ENCODE measurements at regions not wholly inside any gene's neighbourhood (a gene's known extent, or its start where the extent isn't known, plus 50 kb on each side); places are given as distances from the start of the nearest gene placed in this dataset.

DNA sequence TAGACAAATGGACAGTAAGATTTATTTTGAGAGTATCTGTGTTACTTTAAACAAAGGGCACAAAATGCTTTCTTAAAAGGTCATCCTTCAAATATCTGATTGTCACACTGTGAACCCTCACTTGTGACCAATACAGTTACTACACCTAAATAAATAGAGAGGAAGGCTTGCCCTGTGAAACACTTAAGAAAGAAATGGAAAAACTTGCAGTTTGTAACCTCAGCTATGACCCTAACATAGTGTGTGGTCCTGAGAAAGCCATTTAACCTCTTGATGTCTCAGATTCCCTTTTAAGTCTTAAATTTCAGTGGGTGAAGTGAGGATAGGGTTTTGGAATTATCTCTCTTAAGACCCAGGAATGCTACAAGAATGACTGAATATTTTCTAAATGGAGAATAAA is 126.7 kb upstream of the SLC27A6 start:
- ChIA-PET CTCF (interaction anchor here (0.9 kb wide), 1 partner anchor 164 kb away, joined by 4 read pairs; no protein-coding TSS in a partner anchor), POLR2A (interaction anchor here (0.6 kb wide), 1 partner anchor 98 kb away, joined by 3 read pairs; no protein-coding TSS in a partner anchor)
- intact Hi-C loops (cut with micrococcal nuclease) (no loop called here), dilution Hi-C loops (cut with MboI; ENCODE audit: extremely low pct_ligation_motif_present, low sequenced_read_pairs) (no loop called here)
- Histone ChIP-seq H2AFZ (ENCODE audit: low read depth, low read length) (no peak overlapping the region), H3K27me3 (ENCODE audit: control insufficient read depth in 2 of 2, insufficient read depth in 2 of 2, low read length in 2 of 2) (no peaks in the 10 kb centered on the region), H4K20me1 (replicated peaks; ENCODE audit: control insufficient read depth, extremely low read depth, insufficient read depth, low read length) (no peaks in the 10 kb centered on the region), H3K27ac (ENCODE audit: insufficient read depth, low read depth, low read length) (no peak overlapping the region), H3K9me3 (replicated peaks; ENCODE audit: control insufficient read depth, insufficient read depth, low read length) (no peaks in the 10 kb centered on the region), H3K9me1 (replicated peaks; ENCODE audit: control insufficient read depth, extremely low read depth, insufficient read depth, low read length) (no peaks in the 10 kb centered on the region), H3K36me3 (ENCODE audit: control insufficient read depth in 2 of 2, extremely low read depth in 1 of 2, insufficient read depth in 2 of 2, low read length in 2 of 2) (no peaks in the 10 kb centered on the region), H3K79me2 (ENCODE audit: control insufficient read depth, insufficient read depth, low read length) (no peaks in the 10 kb centered on the region), H3K4me3 (replicated peaks in 1 of 3; ENCODE audit: insufficient read depth in 1 of 3, low read depth in 1 of 3, low read length in 3 of 3) (no peak overlapping the region), H3K9ac (replicated peaks; ENCODE audit: extremely low read depth, insufficient read depth, low read length) (no peak overlapping the region), H3K4me2 (ENCODE audit: insufficient read depth, low read length) (no peak overlapping the region), H3K4me1 (ENCODE audit: control insufficient read depth, extremely low read depth, insufficient read depth, low read length) (no peaks in the 10 kb centered on the region)
- no peak for DNase-seq (ENCODE audit: low read depth, low spot score)
- no peak for FAIRE-seq
- BruUV-seq (replicated peaks), result no TSS peak
- TF ChIP-seq GATA2 (IDR thresholded peaks at IDR 0.05; ENCODE audit: insufficient read depth, insufficient read length, low read depth, low read length) (no peak), MYC (IDR thresholded peaks at IDR 0.05; ENCODE audit: low read depth, low read length) (no peak), EZH2 (IDR thresholded peaks at IDR 0.05; ENCODE audit: borderline replicate concordance, low read depth, low read length, severe bottlenecking) (no peak), JUN (IDR thresholded peaks at IDR 0.05; ENCODE audit: borderline replicate concordance, insufficient read depth, insufficient read length, low read depth) (no peak), FOS (IDR thresholded peaks at IDR 0.05; ENCODE audit: borderline replicate concordance, insufficient read depth, low read length) (no peak)
- TF ChIP-seq, protein P1, sequence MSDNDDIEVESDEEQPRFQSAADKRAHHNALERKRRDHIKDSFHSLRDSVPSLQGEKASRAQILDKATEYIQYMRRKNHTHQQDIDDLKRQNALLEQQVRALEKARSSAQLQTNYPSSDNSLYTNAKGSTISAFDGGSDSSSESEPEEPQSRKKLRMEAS (IDR thresholded peaks at IDR 0.05; ENCODE audit: insufficient read depth, insufficient read length), result no peak

DNA sequence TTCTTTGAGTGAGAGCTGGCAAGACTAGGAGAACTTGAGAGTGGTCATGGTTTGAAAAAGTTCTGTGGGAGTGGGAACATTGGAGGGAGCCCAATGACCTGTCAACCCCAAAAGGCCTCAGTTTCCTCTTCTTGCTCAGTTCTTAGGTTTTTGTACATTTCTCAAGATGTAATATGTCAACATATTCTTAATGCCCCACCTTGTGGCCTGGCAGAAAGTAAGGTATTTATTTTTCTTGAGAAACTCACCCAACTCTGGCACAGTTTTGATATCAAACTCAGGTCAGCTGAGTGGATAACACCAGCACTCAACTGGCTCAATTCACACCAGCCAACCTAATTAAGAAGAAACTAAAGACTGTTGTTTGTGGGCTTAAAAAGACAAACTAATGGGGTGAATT is 123.0 kb upstream of the SLC27A6 start:
- H2AFZ ChIP-seq (ENCODE audit: low read depth, low read length), result no peak overlapping the region
- intact Hi-C loops (cut with micrococcal nuclease) (loop anchor here (1.0 to 5.0 kb wide), 5 partner anchors 145 to 1280 kb away; no protein-coding TSS in a partner anchor), dilution Hi-C loops (cut with MboI; ENCODE audit: extremely low pct_ligation_motif_present, low sequenced_read_pairs) (no loop called here)
- no TSS peak for BruUV-seq (replicated peaks)
- no peak overlapping the region for H3K4me2 ChIP-seq (ENCODE audit: insufficient read depth, low read length)
- no peaks in the 10 kb centered on the region for H4K20me1 ChIP-seq (replicated peaks; ENCODE audit: control insufficient read depth, extremely low read depth, insufficient read depth, low read length)
- H3K36me3 ChIP-seq (ENCODE audit: control insufficient read depth in 2 of 2, extremely low read depth in 1 of 2, insufficient read depth in 2 of 2, low read length in 2 of 2), result no peaks in the 10 kb centered on the region
- H3K27ac ChIP-seq (ENCODE audit: insufficient read depth, low read depth, low read length), result no peak overlapping the region
- POLR2A ChIA-PET, result no interaction called here
- H3K27me3 ChIP-seq (ENCODE audit: control insufficient read depth in 2 of 2, insufficient read depth in 2 of 2, low read length in 2 of 2), result no peaks in the 10 kb centered on the region
- H3K4me3 ChIP-seq (replicated peaks in 1 of 3; ENCODE audit: insufficient read depth in 1 of 3, low read depth in 1 of 3, low read length in 3 of 3), result no peak overlapping the region
- TF ChIP-seq, protein P2, sequence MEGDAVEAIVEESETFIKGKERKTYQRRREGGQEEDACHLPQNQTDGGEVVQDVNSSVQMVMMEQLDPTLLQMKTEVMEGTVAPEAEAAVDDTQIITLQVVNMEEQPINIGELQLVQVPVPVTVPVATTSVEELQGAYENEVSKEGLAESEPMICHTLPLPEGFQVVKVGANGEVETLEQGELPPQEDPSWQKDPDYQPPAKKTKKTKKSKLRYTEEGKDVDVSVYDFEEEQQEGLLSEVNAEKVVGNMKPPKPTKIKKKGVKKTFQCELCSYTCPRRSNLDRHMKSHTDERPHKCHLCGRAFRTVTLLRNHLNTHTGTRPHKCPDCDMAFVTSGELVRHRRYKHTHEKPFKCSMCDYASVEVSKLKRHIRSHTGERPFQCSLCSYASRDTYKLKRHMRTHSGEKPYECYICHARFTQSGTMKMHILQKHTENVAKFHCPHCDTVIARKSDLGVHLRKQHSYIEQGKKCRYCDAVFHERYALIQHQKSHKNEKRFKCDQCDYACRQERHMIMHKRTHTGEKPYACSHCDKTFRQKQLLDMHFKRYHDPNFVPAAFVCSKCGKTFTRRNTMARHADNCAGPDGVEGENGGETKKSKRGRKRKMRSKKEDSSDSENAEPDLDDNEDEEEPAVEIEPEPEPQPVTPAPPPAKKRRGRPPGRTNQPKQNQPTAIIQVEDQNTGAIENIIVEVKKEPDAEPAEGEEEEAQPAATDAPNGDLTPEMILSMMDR (IDR thresholded peaks at IDR 0.05; ENCODE audit: extremely low read depth in 1 of 2, insufficient read depth in 1 of 2, low read depth in 1 of 2, low read length in 2 of 2), result no peak
- no peak for TF ChIP-seq GATA2 (IDR thresholded peaks at IDR 0.05; ENCODE audit: insufficient read depth, insufficient read length, low read depth, low read length)
- TF ChIP-seq, protein P1 (IDR thresholded peaks at IDR 0.05; ENCODE audit: insufficient read depth, insufficient read length), result no peak
- TF ChIP-seq MYC (IDR thresholded peaks at IDR 0.05; ENCODE audit: low read depth, low read length), result no peak
- TF ChIP-seq POLR2AphosphoS5 (IDR thresholded peaks at IDR 0.05; ENCODE audit: insufficient read depth, low read depth, low read length), result no peak
- TF ChIP-seq FOS (IDR thresholded peaks at IDR 0.05; ENCODE audit: borderline replicate concordance, insufficient read depth, low read length), result no peak
- TF ChIP-seq EZH2 (IDR thresholded peaks at IDR 0.05; ENCODE audit: borderline replicate concordance, low read depth, low read length, severe bottlenecking), result no peak
- no peak for TF ChIP-seq POLR2A (IDR thresholded peaks at IDR 0.05; ENCODE audit: low read depth, low read length)
- TF ChIP-seq JUN (IDR thresholded peaks at IDR 0.05; ENCODE audit: borderline replicate concordance, insufficient read depth, insufficient read length, low read depth), result no peak
- FAIRE-seq (no peak), DNase-seq (ENCODE audit: low read depth, low spot score) (peak; percentile 36)
- H3K9ac ChIP-seq (replicated peaks; ENCODE audit: extremely low read depth, insufficient read depth, low read length), result no peak overlapping the region
- CTCF ChIA-PET, result interaction anchor here (0.8 to 3.2 kb wide), 5 partner anchors 156 to 630 kb away, joined by 3 to 35 read pairs (median 8); no protein-coding TSS in a partner anchor
- H3K9me1 ChIP-seq (replicated peaks; ENCODE audit: control insufficient read depth, extremely low read depth, insufficient read depth, low read length), result no peaks in the 10 kb centered on the region
- H3K4me1 ChIP-seq (ENCODE audit: control insufficient read depth, extremely low read depth, insufficient read depth, low read length), result no peaks in the 10 kb centered on the region
- H3K9me3 ChIP-seq (replicated peaks; ENCODE audit: control insufficient read depth, insufficient read depth, low read length), result no peaks in the 10 kb centered on the region
- H3K79me2 ChIP-seq (ENCODE audit: control insufficient read depth, insufficient read depth, low read length), result no peaks in the 10 kb centered on the region

All from endothelial cell of umbilical vein (primary cell).